HFFc6 (cell line): ENCODE measurements at regions not wholly inside any gene's neighbourhood (a gene's known extent, or its start where the extent isn't known, plus 50 kb on each side); places are given as distances from the start of the nearest gene placed in this dataset.
A peak's percentile ranks its signal among the peaks of the same experiment; 100 is the strongest.

ENCODE experiments used
- DNase-seq: peaks from one replicate; pipeline ENCODE4 v3.0.0-alpha.2; 2018
- H3K27ac Mint-ChIP-seq: 2 replicates; pipeline ENCODE4 v1.8.0; 2020; ENCODE audit warnings: mild to moderate bottlenecking, mixed read lengths
- H3K27me3 Mint-ChIP-seq: 2 replicates; pipeline ENCODE4 v1.8.0; 2021; ENCODE audit warnings: mild to moderate bottlenecking, moderate library complexity, mixed read lengths; ENCODE audit not compliant: insufficient read depth
- H3K36me3 Mint-ChIP-seq: 2 replicates; pipeline ENCODE4 v1.8.0; 2021; ENCODE audit warnings: low read depth, mixed read lengths
- H3K4me1 Mint-ChIP-seq: 2 replicates; pipeline ENCODE4 v1.8.0; 2020; ENCODE audit warnings: low read depth, mixed read lengths
- H3K4me3 Mint-ChIP-seq: 2 replicates; pipeline ENCODE4 v1.8.0; 2020; ENCODE audit warnings: mild to moderate bottlenecking, moderate library complexity, mixed read lengths
- H3K9me3 Mint-ChIP-seq: 2 replicates; pipeline ENCODE4 v1.8.0; 2020; ENCODE audit warnings: mild to moderate bottlenecking, mixed read lengths
- TF ChIP-seq, protein P1 (sequence below): fragments of 200-600 bp; sonication (generic); IDR thresholded peaks from 2 replicates; pipeline ENCODE4 v1.5.0; 2021; ENCODE audit warnings: antibody characterized with exemption, mild to moderate bottlenecking

DNA sequence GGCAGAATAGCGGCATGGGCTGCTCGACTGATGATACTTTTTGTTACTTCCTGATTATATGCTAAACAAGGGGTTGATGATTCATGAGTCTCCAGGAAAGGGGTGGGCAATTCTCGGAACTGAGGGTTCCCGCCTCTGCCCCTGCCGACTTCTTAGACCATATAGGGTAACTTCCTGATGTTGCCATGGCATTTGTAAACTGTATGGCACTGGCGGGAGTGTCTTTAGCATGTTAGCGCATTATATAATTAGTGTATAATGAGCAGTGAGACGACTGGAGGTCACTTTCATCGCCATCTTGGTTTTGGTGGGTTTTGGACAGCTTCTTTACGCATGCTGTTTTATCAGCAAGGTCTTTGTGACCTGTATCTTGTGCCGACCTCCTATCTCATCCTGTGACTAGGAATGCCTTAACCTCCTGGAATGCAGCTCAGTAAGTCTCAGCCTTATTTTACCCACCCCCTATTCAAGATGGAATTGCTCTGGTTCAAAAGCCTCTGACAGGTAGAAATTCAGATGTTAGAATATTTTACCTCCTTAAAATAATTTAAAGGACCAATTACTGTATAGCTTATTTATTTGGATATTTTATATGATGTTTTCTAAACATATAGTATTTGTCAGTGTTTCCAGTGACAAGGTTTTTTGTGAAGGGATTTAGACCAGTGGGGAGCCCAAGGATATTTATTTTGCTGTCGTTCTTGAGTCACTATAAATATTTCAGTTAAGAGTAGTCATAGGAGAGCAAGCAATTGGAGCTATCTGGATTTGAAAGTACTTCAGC is 90.1 kb upstream of the PIK3CG start:
- TF ChIP-seq, protein P1, sequence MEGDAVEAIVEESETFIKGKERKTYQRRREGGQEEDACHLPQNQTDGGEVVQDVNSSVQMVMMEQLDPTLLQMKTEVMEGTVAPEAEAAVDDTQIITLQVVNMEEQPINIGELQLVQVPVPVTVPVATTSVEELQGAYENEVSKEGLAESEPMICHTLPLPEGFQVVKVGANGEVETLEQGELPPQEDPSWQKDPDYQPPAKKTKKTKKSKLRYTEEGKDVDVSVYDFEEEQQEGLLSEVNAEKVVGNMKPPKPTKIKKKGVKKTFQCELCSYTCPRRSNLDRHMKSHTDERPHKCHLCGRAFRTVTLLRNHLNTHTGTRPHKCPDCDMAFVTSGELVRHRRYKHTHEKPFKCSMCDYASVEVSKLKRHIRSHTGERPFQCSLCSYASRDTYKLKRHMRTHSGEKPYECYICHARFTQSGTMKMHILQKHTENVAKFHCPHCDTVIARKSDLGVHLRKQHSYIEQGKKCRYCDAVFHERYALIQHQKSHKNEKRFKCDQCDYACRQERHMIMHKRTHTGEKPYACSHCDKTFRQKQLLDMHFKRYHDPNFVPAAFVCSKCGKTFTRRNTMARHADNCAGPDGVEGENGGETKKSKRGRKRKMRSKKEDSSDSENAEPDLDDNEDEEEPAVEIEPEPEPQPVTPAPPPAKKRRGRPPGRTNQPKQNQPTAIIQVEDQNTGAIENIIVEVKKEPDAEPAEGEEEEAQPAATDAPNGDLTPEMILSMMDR, result no peak
- no peaks in the 10 kb centered on the region for H3K27me3 Mint-ChIP-seq
- peak; percentile 41 for DNase-seq
- H3K27ac Mint-ChIP-seq, result peak overlapping the region; percentile 99
- H3K4me1 Mint-ChIP-seq, result peaks cover 93% of the 10 kb centered on the region
- peak overlapping the region; percentile 84 for H3K4me3 Mint-ChIP-seq
- H3K36me3 Mint-ChIP-seq, result peaks cover 9% of the 10 kb centered on the region
- no peaks in the 10 kb centered on the region for H3K9me3 Mint-ChIP-seq

DNA sequence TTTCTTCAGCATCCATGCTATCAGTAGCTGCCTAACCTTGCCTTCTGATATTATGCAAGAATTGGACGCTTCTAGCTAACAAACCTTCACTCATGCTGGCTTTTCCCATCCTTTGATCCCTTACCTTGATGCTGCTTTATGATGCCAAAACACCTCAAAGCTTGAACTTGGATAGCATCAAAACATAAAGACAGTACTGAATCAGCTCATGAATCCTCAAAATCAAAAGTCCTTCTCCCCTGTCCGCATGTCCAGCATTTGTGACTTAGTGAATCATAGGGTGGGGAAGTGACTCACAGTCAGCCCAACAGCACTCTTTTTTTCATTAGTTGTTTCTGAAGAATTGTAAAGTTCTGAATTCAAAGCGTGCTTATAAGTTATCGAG is 89.5 kb upstream of the PIK3CG start:
- H3K4me1 Mint-ChIP-seq, result peaks cover 93% of the 10 kb centered on the region
- peak; percentile 76 for DNase-seq
- peak overlapping the region; percentile 84 for H3K4me3 Mint-ChIP-seq
- peaks cover 9% of the 10 kb centered on the region for H3K36me3 Mint-ChIP-seq
- TF ChIP-seq, protein P1, result no peak
- H3K9me3 Mint-ChIP-seq, result no peaks in the 10 kb centered on the region
- H3K27ac Mint-ChIP-seq, result peak overlapping the region; percentile 99
- H3K27me3 Mint-ChIP-seq, result no peaks in the 10 kb centered on the region

DNA sequence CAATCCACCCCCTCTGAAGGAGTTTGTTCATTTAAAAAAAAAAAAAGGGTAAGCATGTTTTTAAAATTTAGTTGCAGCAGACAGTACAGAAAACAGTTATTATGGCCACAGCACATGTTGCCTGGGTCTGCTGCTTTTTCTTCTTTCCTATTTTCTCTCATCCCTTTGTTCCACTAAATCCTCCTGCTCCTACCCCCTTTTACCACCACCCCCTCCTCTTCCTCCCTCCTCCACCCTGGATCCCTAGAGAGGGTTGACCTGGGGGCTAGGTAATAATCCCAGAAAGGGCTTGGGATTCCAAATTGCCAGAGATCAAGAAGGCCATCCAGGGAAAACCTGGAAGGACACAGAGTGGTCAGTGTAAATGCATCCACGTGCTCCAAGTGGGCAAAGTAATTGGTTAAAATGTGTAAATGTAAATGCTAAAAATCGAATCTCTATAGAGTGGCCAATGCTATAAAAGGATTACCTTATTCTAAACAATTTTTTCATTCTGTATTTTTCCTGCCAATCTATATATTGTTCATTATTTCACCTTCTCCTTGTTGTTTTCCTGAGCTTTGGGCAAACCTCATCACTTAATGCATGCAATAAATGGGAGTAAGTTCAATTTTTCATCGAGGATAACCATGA is 89.0 kb upstream of the PIK3CG start:
- TF ChIP-seq, protein P1, result no peak
- H3K36me3 Mint-ChIP-seq, result peaks cover 9% of the 10 kb centered on the region
- no peak for DNase-seq
- H3K27me3 Mint-ChIP-seq, result no peaks in the 10 kb centered on the region
- peak overlapping the region; percentile 99 for H3K27ac Mint-ChIP-seq
- no peaks in the 10 kb centered on the region for H3K9me3 Mint-ChIP-seq
- H3K4me3 Mint-ChIP-seq, result peak overlapping the region; percentile 84
- H3K4me1 Mint-ChIP-seq, result peaks cover 93% of the 10 kb centered on the region

DNA sequence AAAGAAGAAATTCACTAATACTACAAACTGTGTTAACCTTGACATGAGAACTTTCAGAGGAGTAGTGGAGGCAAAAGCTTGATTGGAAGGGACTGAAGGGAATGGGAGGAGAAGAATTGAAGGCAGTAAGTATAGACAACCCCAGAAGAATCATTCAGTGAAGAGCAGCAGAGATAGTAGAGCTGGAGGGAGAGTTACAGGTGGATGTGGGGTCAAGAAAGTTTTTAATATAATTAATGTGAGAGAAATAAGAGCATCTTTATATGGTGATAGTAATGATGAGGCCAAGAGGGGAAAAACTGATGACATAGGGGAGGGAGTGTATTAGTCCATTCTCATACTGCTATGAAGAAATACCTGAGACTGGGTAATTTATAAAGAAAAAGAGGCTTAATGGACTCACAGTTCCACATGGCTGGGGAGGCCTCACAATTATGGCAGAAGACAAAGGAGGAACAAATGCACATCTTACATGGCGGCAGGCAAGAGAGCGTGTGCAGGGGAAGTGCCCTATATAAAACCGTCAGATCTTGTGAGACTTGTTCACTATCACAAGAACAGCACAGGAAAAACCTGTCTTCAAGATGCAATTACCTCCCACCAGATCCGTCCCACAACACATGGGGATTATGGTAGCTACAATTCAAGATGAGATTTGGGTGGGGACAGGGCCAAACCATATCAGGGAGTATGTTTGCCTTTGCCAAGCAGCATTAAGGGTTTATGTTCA is 88.3 kb upstream of the PIK3CG start:
- H3K4me1 Mint-ChIP-seq, result peaks cover 98% of the 10 kb centered on the region
- H3K27ac Mint-ChIP-seq, result peak overlapping the region; percentile 99
- TF ChIP-seq, protein P1, result no peak
- H3K36me3 Mint-ChIP-seq, result peaks cover 9% of the 10 kb centered on the region
- DNase-seq, result no peak
- no peaks in the 10 kb centered on the region for H3K9me3 Mint-ChIP-seq
- no peak overlapping the region for H3K4me3 Mint-ChIP-seq
- H3K27me3 Mint-ChIP-seq, result no peaks in the 10 kb centered on the region

DNA sequence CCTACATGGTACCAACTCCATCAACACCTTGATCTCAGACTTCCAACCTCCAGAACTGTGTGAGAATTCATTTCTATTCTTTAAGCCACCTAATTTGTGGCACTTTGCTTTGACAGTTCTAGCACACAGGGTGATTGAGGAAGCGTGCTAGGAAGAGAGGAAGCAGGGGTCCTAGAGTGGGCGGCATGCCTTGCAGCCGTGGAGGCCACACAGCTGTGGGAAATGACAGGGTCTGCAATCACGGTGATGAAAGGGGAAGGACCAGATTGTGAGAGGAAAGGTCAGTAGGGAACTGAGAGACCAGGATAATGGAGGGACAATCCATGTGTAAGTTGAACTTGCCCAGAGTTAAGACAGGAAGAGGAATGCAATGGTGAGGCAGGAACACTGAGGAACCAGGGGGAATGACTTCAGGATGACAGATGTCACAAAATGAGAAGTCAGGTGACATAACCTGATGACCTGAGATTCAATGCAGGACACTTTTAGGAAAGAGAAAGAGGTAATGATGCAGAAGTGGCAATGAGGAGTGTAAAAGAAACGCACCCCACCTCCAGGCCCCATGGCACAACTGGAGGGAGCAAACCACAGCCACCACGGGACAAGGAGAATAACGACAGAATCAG is 87.3 kb upstream of the PIK3CG start:
- Mint-ChIP-seq H3K4me3 (no peak overlapping the region), H3K27ac (peak overlapping the region; percentile 65), H3K36me3 (peaks cover 9% of the 10 kb centered on the region), H3K9me3 (no peaks in the 10 kb centered on the region), H3K4me1 (peaks cover 89% of the 10 kb centered on the region), H3K27me3 (no peaks in the 10 kb centered on the region)
- TF ChIP-seq, protein P1, result no peak
- no peak for DNase-seq
